GM20000 (cell line): ENCODE measurements at regions not wholly inside any gene's neighbourhood (a gene's known extent, or its start where the extent isn't known, plus 50 kb on each side); places are given as distances from the start of the nearest gene placed in this dataset.

ENCODE experiments used
- DNase-seq: peaks from one replicate; pipeline ENCODE4 v3.0.0; 2012; ENCODE audit warnings: low spot score
- CTCF ChIP-seq: IDR thresholded peaks from 2 replicates; pipeline ENCODE4 v1.5.1; 2012; ENCODE audit warnings: mild to moderate bottlenecking, control low read depth; ENCODE audit errors: extremely low read depth, missing control alignments

DNA sequence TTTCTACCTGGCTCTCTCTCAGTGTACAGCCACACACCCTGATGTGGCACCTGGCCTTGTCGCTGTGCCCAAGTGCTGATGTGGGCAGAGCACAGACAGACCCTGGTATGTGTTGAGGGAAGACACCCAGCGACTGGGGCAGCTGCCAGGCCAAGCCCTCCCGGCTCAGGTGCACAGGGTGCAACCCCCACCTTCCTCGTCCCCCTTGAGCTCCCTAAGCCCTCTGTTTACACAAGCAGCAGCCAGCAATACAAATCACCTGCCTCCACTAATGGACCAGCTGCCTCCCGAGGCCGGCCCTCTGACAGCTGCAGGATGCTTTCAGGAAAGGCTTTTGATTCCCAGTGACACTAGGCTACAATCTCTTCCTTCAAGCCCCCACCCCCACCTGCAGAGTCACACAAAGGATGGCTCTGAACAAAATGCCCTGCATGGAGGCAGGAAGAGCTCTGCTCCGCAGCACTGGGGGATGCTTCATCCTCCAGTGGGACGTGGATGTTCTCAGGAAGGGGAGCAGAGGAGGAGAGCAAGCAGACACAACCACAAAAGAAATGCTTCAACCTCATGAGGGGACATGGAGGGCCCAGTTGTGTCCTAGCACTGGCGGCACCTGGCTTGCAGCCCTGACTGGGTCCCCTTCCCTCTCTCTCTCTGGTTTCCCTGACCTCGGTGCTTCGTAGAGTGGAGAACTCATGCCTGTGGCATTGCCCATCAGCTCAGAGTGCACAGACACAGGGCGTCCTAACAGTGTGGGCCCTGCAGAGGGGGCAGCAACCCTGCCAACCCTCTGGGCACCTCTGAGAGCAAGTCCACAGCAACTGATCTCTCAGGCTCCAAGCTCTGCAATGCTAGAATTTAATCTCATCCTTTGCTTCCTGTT, 140.8 kb downstream of the BARX1 start:
- no peak for TF ChIP-seq CTCF
- peak; percentile 6 for DNase-seq

DNA sequence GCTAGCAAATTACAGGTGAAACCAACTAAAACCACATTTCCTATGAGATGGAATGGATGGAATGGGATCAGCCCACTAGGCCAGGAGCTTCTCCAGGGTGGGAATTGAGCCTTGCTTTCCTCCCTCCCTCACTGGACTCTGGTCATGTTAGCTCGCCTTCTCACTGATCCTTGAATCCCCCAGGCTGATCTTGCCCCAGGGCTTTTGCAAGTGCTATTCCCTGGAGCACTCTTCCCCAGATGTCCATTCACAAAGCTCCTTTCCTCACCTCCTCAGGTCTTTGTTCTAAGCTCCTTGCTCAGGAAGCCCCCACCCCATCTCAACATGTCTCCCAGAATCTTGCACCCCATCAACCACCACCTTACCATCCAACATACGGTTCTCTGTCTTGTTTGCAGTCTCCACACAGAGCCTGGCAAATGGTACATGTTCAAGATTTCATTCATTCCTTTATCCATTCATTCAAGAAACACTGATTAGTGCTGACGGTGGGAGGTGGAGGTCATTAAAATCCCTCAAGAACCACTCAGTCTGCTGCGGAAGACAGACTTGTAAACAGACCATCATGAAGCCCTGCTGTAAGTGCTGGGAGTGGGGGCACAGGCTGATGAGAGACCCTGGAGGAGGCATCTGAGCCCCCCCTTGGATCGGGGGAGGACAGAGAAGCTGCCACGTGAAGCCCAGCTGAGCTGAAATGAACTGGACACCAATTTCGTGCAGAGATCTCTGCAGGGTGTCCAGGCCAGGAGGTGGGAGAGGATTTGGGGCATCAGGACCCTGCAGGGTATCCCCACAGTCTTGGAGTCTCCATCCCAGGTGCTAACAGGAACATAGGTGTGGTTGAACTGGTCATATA, 141.7 kb downstream of the BARX1 start:
- no peak for TF ChIP-seq CTCF
- DNase-seq, result peak; percentile 9

- TF ChIP-seq CTCF, result no peak
- peak; percentile 7 for DNase-seq
These were observed 142.8 kb downstream of the BARX1 start for GRCh38 chr9:93812410-93812668.

- DNase-seq, result peak; percentile 6
- TF ChIP-seq CTCF, result no peak
These were observed 144.9 kb downstream of the BARX1 start for GRCh38 chr9:93810028-93810971.

DNA sequence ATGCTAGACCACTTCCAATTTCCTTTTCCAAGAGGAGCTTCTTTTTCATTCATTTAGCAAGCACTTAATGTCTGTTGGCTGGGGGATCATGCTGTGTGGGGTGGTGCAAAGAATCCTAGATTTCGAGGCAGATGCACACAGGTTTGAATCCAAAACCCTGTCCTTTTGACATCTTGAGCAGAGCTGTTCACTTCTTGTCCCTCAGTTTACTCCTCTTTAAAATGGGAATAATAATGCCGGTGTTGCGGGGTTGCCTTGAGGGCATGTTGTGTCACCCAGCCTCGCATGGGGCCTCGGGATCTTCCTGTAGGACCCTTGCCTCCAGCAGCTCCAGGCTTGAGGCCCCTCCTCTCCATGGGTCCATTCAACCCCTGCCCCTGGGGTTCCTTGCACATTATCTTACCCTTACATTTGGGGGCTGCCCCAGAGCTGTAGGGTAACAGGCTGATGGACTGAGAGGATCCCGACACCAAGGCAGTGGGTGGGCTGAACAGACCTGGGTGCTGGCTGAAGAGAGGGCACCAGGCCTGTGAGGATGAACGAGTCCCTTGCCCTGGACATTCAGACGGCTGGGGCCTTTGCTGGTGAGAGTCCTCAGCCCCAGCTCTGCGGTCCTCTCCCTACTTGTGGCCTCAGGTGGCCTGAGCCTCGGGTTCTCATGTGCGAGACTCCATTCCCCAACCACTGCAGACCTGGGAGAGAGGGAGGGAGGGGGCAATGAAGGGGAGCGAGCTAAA, 145.8 kb downstream of the BARX1 start:
- DNase-seq, result peak; percentile 7
- no peak for TF ChIP-seq CTCF

- TF ChIP-seq CTCF, result no peak
- peak; percentile 4 for DNase-seq
These were observed 146.8 kb downstream of the BARX1 start for GRCh38 chr9:93808115-93809029.
